HUES48 (cell line): ENCODE measurements at regions not wholly inside any gene's neighbourhood (a gene's known extent, or its start where the extent isn't known, plus 50 kb on each side); places are given as distances from the start of the nearest gene placed in this dataset.
"Not testable (repeated sequence)": the region's sequence is repeated elsewhere in the genome, so short reads cannot be mapped to it uniquely, and the experiment has no call there.

Experiments used
- H3K27ac ChIP-seq: one replicate; pipeline ENCODE4 v1.7.0; 2013; ENCODE audit warnings: low read depth, low read length, inconsistent platforms
- H3K27me3 ChIP-seq: 2 replicates; pipeline ENCODE4 v1.6.1; 2013; ENCODE audit warnings: mild to moderate bottlenecking, low read length; ENCODE audit not compliant: control insufficient read depth, insufficient read depth
- H3K36me3 ChIP-seq: 2 replicates; pipeline ENCODE4 v1.6.1; 2013; ENCODE audit warnings: low read length; ENCODE audit not compliant: control insufficient read depth, insufficient read depth
- H3K4me1 ChIP-seq: 2 replicates; pipeline ENCODE4 v1.6.1; 2013; ENCODE audit warnings: mild to moderate bottlenecking, low read length; ENCODE audit not compliant: control insufficient read depth, insufficient read depth
- H3K4me3 ChIP-seq: 2 replicates; pipeline ENCODE4 v1.5.1; 2013; ENCODE audit warnings: mild to moderate bottlenecking, low read depth, low read length
- H3K9ac ChIP-seq: 2 replicates; pipeline ENCODE4 v1.6.1; 2013; ENCODE audit warnings: mild to moderate bottlenecking, low read depth, low read length, moderate library complexity
- H3K9me3 ChIP-seq: 2 replicates; pipeline ENCODE4 v1.6.1; 2013; ENCODE audit warnings: low read length; ENCODE audit not compliant: control insufficient read depth, insufficient read depth

DNA sequence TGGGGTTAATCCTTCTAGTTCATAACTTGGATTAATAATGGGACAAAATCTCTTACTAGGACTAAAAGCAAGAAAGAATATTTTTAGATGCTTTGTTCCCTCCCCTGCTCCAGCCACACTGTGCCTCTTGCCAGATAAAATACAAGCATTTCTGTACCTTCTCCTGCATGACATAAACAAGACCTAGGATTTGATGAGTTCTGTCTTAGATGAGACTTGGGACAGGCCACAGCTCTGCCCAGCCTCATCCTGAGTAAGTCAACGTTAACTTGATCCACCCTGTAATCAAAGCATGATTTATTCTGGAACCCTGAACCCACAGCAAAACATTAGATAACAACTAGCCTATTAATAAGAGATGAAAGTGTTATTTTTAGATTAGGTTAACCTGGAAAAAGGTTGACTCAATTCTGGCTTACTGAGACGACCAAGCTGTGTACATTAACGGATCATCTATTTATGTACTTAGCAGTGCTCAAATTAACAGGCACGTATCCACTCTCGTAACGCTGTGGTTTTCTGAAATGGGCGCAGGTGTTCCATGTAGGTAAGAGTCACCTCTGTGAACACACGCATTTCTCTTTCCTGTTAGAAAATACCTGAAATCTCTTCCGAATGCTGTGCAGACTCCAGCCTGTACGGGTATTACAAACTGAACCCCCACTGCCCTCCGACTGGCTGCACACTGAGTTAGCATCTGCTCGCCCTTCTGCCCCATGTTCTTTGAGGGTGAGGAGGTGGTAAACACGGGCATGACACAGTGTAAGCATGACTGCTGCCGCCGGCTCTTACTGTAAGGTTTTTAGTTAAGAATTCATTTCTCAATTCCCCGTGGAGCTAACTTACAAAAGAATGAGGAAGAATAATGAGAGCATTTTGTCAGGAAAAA lies 132.1 kb upstream of the FOXQ1 start:
- no peaks in the 10 kb centered on the region for H3K9me3 ChIP-seq
- H3K4me1 ChIP-seq, result no peaks in the 10 kb centered on the region
- H3K4me3 ChIP-seq, result no peak overlapping the region
- no peak overlapping the region for H3K9ac ChIP-seq
- H3K27ac ChIP-seq, result no peak overlapping the region
- no peaks in the 10 kb centered on the region for H3K27me3 ChIP-seq
- no peaks in the 10 kb centered on the region for H3K36me3 ChIP-seq

DNA sequence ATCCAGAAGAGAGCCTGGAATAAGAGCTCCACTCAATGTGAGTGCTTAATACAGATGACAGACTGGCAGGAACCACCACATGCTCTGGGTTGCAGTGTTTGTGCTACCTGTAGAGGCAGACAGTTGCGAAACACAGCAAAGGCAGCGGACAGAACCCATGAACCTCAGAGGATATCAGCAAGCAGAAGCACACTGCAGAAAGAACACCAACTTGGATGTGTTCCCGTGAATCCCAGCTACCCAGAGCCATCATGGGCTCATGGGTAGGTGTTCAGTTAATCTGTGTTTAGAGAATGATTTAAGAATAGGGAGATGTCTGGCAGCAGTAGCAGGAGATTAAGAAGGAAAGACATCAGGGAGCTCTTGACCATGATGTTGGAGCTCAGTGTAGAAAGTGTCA lies 133.3 kb upstream of the FOXQ1 start:
- no peaks in the 10 kb centered on the region for H3K9me3 ChIP-seq
- H3K4me1 ChIP-seq, result no peaks in the 10 kb centered on the region
- no peaks in the 10 kb centered on the region for H3K27me3 ChIP-seq
- H3K27ac ChIP-seq, result no peak overlapping the region
- H3K36me3 ChIP-seq, result no peaks in the 10 kb centered on the region
- H3K4me3 ChIP-seq, result no peak overlapping the region
- no peak overlapping the region for H3K9ac ChIP-seq

DNA sequence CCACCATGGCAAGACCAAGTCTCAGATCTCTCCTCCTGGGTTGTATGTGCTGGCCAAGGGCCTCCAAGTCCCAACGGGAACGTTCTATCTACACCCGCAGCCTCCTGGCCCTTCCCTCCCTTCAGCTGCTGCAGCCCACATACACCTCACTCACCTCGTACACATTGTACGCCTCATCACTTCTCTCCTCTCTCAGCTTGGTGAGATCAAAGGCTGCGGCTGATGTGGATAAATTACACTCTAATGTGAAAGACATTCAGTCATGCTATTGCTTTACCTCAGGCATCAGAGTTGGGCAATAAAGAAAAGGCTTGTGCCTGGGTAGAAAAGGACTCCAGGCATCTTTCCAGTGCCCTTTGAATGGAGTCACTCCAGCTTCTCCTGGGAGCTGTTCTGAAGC lies 135.3 kb upstream of the FOXQ1 start:
- H3K4me1 ChIP-seq, result no peaks in the 10 kb centered on the region
- no peaks in the 10 kb centered on the region for H3K27me3 ChIP-seq
- H3K9ac ChIP-seq, result no peak overlapping the region
- no peaks in the 10 kb centered on the region for H3K9me3 ChIP-seq
- no peak overlapping the region for H3K4me3 ChIP-seq
- no peaks in the 10 kb centered on the region for H3K36me3 ChIP-seq
- no peak overlapping the region for H3K27ac ChIP-seq

GRCh38 chr6:1175877-1176276 lies 136.0 kb upstream of the FOXQ1 start:
- H3K9ac ChIP-seq, result no peak overlapping the region
- no peaks in the 10 kb centered on the region for H3K27me3 ChIP-seq
- no peaks in the 10 kb centered on the region for H3K36me3 ChIP-seq
- no peaks in the 10 kb centered on the region for H3K4me1 ChIP-seq
- no peak overlapping the region for H3K27ac ChIP-seq
- H3K9me3 ChIP-seq, result no peaks in the 10 kb centered on the region
- H3K4me3 ChIP-seq, result no peak overlapping the region

DNA sequence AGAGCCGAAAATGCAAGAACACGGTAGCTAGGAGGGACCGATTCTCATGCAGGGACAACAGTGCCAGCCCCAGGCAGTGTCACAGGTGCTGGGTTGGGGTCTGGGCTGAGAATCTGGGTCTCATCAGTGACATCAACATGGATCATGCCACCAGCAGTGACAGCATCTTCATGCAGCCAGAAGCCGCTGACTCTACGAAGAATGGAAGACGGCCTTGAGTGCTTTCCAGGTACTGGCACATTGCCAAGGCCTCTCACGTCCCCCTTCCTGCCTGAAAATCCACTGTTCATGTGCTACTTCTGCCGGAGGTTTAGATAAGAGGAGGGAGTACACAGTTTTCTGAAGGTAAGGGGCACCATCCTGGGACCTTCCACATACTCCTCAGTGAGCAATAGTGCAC lies 141.1 kb upstream of the FOXQ1 start:
- no peaks in the 10 kb centered on the region for H3K36me3 ChIP-seq
- H3K4me3 ChIP-seq, result no peak overlapping the region
- H3K4me1 ChIP-seq, result no peaks in the 10 kb centered on the region
- H3K27me3 ChIP-seq, result no peaks in the 10 kb centered on the region
- H3K9me3 ChIP-seq, result no peaks in the 10 kb centered on the region
- no peak overlapping the region for H3K27ac ChIP-seq
- no peak overlapping the region for H3K9ac ChIP-seq

DNA sequence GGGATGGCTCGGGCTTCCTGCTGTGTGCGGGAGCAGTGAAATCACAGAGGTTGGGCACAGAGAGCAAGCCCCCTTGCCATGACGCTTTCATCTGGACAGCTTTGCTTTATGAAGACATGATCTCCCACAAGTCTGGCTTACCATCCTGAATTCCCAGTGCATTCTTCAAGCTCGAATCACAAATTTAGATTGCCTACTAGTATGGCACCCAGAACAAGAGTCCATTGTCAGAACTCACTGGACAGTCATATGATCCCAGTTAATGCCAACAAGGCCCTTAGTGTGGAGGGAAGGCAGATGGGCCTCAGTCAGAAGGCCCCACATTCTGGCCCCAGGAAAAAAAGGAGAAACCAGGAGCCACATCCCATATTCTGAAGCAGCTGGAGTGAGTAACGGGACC lies 147.3 kb upstream of the FOXQ1 start:
- H3K4me1 ChIP-seq, result no peaks in the 10 kb centered on the region
- no peak overlapping the region for H3K9ac ChIP-seq
- no peaks in the 10 kb centered on the region for H3K36me3 ChIP-seq
- no peaks in the 10 kb centered on the region for H3K9me3 ChIP-seq
- no peaks in the 10 kb centered on the region for H3K27me3 ChIP-seq
- H3K27ac ChIP-seq, result no peak overlapping the region
- H3K4me3 ChIP-seq, result no peak overlapping the region

GRCh38 chr6:1163501-1163900 lies 148.4 kb upstream of the FOXQ1 start:
- Histone ChIP-seq H3K27ac (no peak overlapping the region), H3K4me1 (no peaks in the 10 kb centered on the region), H3K4me3 (no peak overlapping the region), H3K9ac (no peak overlapping the region), H3K9me3 (peaks cover 5% of the 10 kb centered on the region; the same call in 1 of the 2 replicates), H3K27me3 (no peaks in the 10 kb centered on the region), H3K36me3 (no peaks in the 10 kb centered on the region)

GRCh38 chr6:1162367-1163275 lies 149.3 kb upstream of the FOXQ1 start:
- no peak overlapping the region for H3K27ac ChIP-seq
- no peak overlapping the region for H3K9ac ChIP-seq
- H3K36me3 ChIP-seq, result no peaks in the 10 kb centered on the region
- H3K9me3 ChIP-seq, result peaks cover 11% of the 10 kb centered on the region
- H3K4me1 ChIP-seq, result no peaks in the 10 kb centered on the region
- no peak overlapping the region for H3K4me3 ChIP-seq
- no peaks in the 10 kb centered on the region for H3K27me3 ChIP-seq

- not testable (repeated sequence) for H3K9ac ChIP-seq, H3K4me1 ChIP-seq, H3K27me3 ChIP-seq, H3K4me3 ChIP-seq, H3K36me3 ChIP-seq, H3K27ac ChIP-seq
- H3K9me3 ChIP-seq, result peaks cover 24% of the 10 kb centered on the region
These were observed 155.5 kb upstream of the FOXQ1 start for GRCh38 chr6:1156411-1156810.

GRCh38 chr6:1153696-1154245 lies 158.1 kb upstream of the FOXQ1 start:
- no peaks in the 10 kb centered on the region for H3K36me3 ChIP-seq
- H3K9ac ChIP-seq, result no peak overlapping the region
- peaks cover 22% of the 10 kb centered on the region for H3K9me3 ChIP-seq
- H3K4me3 ChIP-seq, result no peak overlapping the region
- no peaks in the 10 kb centered on the region for H3K4me1 ChIP-seq
- H3K27ac ChIP-seq, result no peak overlapping the region
- no peaks in the 10 kb centered on the region for H3K27me3 ChIP-seq

DNA sequence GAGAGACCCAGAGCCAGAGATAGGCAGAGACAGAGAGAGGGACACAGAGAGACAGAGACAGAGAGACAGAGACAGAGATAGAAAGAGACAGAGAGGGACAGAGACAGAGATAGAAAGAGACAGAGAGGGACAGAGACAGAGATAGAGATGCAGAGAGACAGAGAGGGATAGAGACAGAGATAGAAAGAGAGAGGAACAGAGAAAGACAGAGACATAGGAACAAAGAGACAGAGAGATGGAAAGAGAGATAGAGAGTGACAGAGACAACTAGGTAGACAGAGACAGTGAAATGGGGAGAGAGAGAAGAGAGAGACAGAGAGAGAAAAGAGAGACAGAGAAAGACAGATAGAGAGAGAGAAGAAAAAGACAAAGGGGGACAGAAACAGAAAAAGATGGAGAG lies 165.4 kb upstream of the FOXQ1 start:
- Histone ChIP-seq H3K27me3 (no peaks in the 10 kb centered on the region), H3K4me1 (no peaks in the 10 kb centered on the region), H3K36me3 (no peaks in the 10 kb centered on the region), H3K4me3 (no peak overlapping the region), H3K9me3 (no peaks in the 10 kb centered on the region), H3K9ac (no peak overlapping the region), H3K27ac (no peak overlapping the region)
